Prostate gland (tissue), 2 donors: ENCODE measurements at regions not wholly inside any gene's neighbourhood (a gene's known extent, or its start where the extent isn't known, plus 50 kb on each side); places are given as distances from the start of the nearest gene placed in this dataset.

Experiments used
- CTCF ChIP-seq, 4 experiments: fragments of 200-600 bp in 2 of 4; fragments of 450-650 bp in 2 of 4; sonication (generic) in 2 of 4; IDR thresholded peaks; 1 replicate in 3 of 4; 2 replicates in 1 of 4; pipeline ENCODE4 v1.5.1; 2016 to 2019; ENCODE audit warnings: antibody characterized with exemption in 4 of 4, mild to moderate bottlenecking in 2 of 4, moderate library complexity in 2 of 4
- POLR2A ChIP-seq: fragments of 450-650 bp; IDR thresholded peaks from one replicate; pipeline ENCODE4 v1.6.1; 2016; ENCODE audit warnings: antibody characterized with exemption, mild to moderate bottlenecking

GRCh38 chr3:22176911-22177310 lies 425.9 kb upstream of the ZNF385D start:
- TF ChIP-seq POLR2A (no peak), CTCF (IDR thresholded peaks at IDR 0.05) (no peak)
